IMR-90 (cell line): ENCODE measurements at regions not wholly inside any gene's neighbourhood (a gene's known extent, or its start where the extent isn't known, plus 50 kb on each side); places are given as distances from the start of the nearest gene placed in this dataset.

ENCODE experiments used
- BHLHE40 ChIP-seq: fragments of 150-350 bp; IDR thresholded peaks from 2 replicates; pipeline ENCODE4 v1.6.1; 2016; ENCODE audit warnings: mild to moderate bottlenecking, low read depth, low read length
- CEBPB ChIP-seq: IDR thresholded peaks from 2 replicates; pipeline ENCODE4 v1.6.1; 2012; ENCODE audit warnings: low read depth, low read length, improper control_type of control experiment
- CHD1 ChIP-seq: IDR thresholded peaks from 2 replicates; pipeline ENCODE4 v1.6.1; 2012; ENCODE audit warnings: low read depth, low read length, improper control_type of control experiment
- CTCF ChIP-seq: conservative IDR thresholded peaks from 2 replicates; pipeline ENCODE4 v1.5.1; 2012; ENCODE audit warnings: mild to moderate bottlenecking, low read depth, low read length, improper control_type of control experiment
- MAFK ChIP-seq: IDR thresholded peaks from 2 replicates; pipeline ENCODE4 v1.6.1; 2012; ENCODE audit warnings: low read depth, low read length, improper control_type of control experiment
- MAZ ChIP-seq: IDR thresholded peaks from 2 replicates; pipeline ENCODE4 v1.6.1; 2012; ENCODE audit warnings: low read depth, mild to moderate bottlenecking, low read length, improper control_type of control experiment, moderate library complexity, borderline replicate concordance
- NFE2L2 ChIP-seq: fragments of 150-350 bp; IDR thresholded peaks from 2 replicates; pipeline ENCODE4 v1.6.1; 2016; ENCODE audit warnings: low read depth, mild to moderate bottlenecking, low read length
- POLR2A ChIP-seq: IDR thresholded peaks from 2 replicates; pipeline ENCODE4 v1.6.1; 2012; ENCODE audit warnings: mild to moderate bottlenecking, low read depth, low read length
- RAD21 ChIP-seq: IDR thresholded peaks from 2 replicates; pipeline ENCODE4 v1.6.1; 2012; ENCODE audit warnings: low read length, improper control_type of control experiment
- RFX5 ChIP-seq: IDR thresholded peaks from 2 replicates; pipeline ENCODE4 v1.8.0; 2012; ENCODE audit warnings: low read depth, mild to moderate bottlenecking, low read length, moderate library complexity
- SMC3 ChIP-seq: fragments of 150-350 bp; IDR thresholded peaks from 2 replicates; pipeline ENCODE4 v1.6.1; 2016; ENCODE audit warnings: low read depth, mild to moderate bottlenecking, antibody characterized with exemption, low read length, moderate library complexity
- USF2 ChIP-seq: fragments of 150-350 bp; IDR thresholded peaks from 2 replicates; pipeline ENCODE4 v1.6.1; 2017; ENCODE audit warnings: mild to moderate bottlenecking, antibody characterized with exemption, low read length, low read depth
- TF ChIP-seq, protein P1 (sequence below): fragments of 150-350 bp; IDR thresholded peaks from 2 replicates; pipeline ENCODE4 v1.6.1; 2016; ENCODE audit warnings: low read depth, mild to moderate bottlenecking, low read length, moderate library complexity, borderline replicate concordance

DNA sequence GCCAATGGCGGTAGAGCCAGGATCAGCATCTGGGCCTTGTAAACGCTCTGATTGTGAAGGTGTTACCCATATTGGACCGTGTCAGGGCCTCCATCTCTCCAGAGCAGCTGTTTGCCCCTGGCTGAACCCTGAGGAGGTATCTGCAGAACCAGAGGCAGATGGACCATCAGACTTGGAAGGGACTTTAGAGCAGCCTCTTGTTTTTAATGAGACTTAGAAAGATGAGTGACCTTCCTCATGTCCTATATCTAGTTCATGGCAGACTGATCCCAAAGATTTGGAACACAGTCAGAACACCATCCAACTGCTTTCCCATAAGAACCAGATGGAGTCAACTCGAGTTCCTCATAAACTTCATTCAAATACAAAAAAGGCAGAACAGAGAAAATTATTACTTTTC is 135.1 kb upstream of the MSX1 start:
- TF ChIP-seq RFX5: no peak
- TF ChIP-seq CTCF: no peak
- TF ChIP-seq POLR2A: no peak
- no peak for TF ChIP-seq MAFK
- TF ChIP-seq USF2: no peak
- no peak for TF ChIP-seq CHD1
- no peak for TF ChIP-seq SMC3
- no peak for TF ChIP-seq RAD21
- TF ChIP-seq CEBPB: no peak
- no peak for TF ChIP-seq BHLHE40
- no peak for TF ChIP-seq MAZ
- TF ChIP-seq NFE2L2: no peak
- TF ChIP-seq, protein P1, sequence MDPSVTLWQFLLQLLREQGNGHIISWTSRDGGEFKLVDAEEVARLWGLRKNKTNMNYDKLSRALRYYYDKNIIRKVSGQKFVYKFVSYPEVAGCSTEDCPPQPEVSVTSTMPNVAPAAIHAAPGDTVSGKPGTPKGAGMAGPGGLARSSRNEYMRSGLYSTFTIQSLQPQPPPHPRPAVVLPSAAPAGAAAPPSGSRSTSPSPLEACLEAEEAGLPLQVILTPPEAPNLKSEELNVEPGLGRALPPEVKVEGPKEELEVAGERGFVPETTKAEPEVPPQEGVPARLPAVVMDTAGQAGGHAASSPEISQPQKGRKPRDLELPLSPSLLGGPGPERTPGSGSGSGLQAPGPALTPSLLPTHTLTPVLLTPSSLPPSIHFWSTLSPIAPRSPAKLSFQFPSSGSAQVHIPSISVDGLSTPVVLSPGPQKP: no peak
